ENCODE measurements at regions not wholly inside any gene's neighbourhood (a gene's known extent, or its start where the extent isn't known, plus 50 kb on each side); places are given as distances from the start of the nearest gene placed in this dataset.

- no peak for TF ChIP-seq CTCF (IDR thresholded peaks at IDR 0.05)
- no peak for TF ChIP-seq POLR2A (IDR thresholded peaks at IDR 0.05)
These were observed 112.5 kb downstream of the RRAGC start for GRCh38 chr1:38746941-38747600.
